ENCODE measurements at regions not wholly inside any gene's neighbourhood (a gene's known extent, or its start where the extent isn't known, plus 50 kb on each side); places are given as distances from the start of the nearest gene placed in this dataset.
"Not testable (repeated sequence)": the region's sequence is repeated elsewhere in the genome, so short reads cannot be mapped to it uniquely, and the experiment has no call there.

- Histone ChIP-seq H3K4me3 (ENCODE audit: low read length) (no peak overlapping the region), H3K9me3 (ENCODE audit: control insufficient read depth, insufficient read depth, low read length) (peaks cover 1% of the 10 kb centered on the region), H3K27me3 (ENCODE audit: control insufficient read depth, insufficient read depth, low read length) (no peaks in the 10 kb centered on the region), H3K4me1 (ENCODE audit: control insufficient read depth, insufficient read depth, low read length) (no peaks in the 10 kb centered on the region), H3K36me3 (ENCODE audit: control insufficient read depth, insufficient read depth, low read length) (no peaks in the 10 kb centered on the region), H3K27ac (ENCODE audit: low read length) (no peak overlapping the region)
- no peak for DNase-seq (ENCODE audit: low read depth, low spot score)
- no CpG with 5 or more reads among the region's 2 CpGs for WGBS (ENCODE audit: insufficient coverage, insufficient read length)
These were observed 1352.9 kb downstream of the NCAM2 start for GRCh38 chr21:22351076-22351475.

GRCh38 chr21:22352088-22352487, 1353.9 kb downstream of the NCAM2 start:
- no peaks in the 10 kb centered on the region; the same call in 1 of the 2 replicates for H3K9me3 ChIP-seq (ENCODE audit: control insufficient read depth, insufficient read depth, low read length)
- H3K4me3 ChIP-seq (ENCODE audit: low read length), result no peak overlapping the region
- no peaks in the 10 kb centered on the region for H3K4me1 ChIP-seq (ENCODE audit: control insufficient read depth, insufficient read depth, low read length)
- no peak for DNase-seq (ENCODE audit: low read depth, low spot score)
- no peaks in the 10 kb centered on the region for H3K27me3 ChIP-seq (ENCODE audit: control insufficient read depth, insufficient read depth, low read length)
- H3K27ac ChIP-seq (ENCODE audit: low read length), result no peak overlapping the region
- no CpG with 5 or more reads among the region's 1 CpG for WGBS (ENCODE audit: insufficient coverage, insufficient read length)
- H3K36me3 ChIP-seq (ENCODE audit: control insufficient read depth, insufficient read depth, low read length), result no peaks in the 10 kb centered on the region

- Histone ChIP-seq H3K4me1 (ENCODE audit: control insufficient read depth, insufficient read depth, low read length) (no peaks in the 10 kb centered on the region), H3K36me3 (ENCODE audit: control insufficient read depth, insufficient read depth, low read length) (no peaks in the 10 kb centered on the region), H3K27me3 (ENCODE audit: control insufficient read depth, insufficient read depth, low read length) (no peaks in the 10 kb centered on the region), H3K9me3 (ENCODE audit: control insufficient read depth, insufficient read depth, low read length) (peaks cover 2% of the 10 kb centered on the region), H3K4me3 (ENCODE audit: low read length) (no peak overlapping the region), H3K27ac (ENCODE audit: low read length) (no peak overlapping the region)
- no peak for DNase-seq (ENCODE audit: low read depth, low spot score)
- WGBS (ENCODE audit: insufficient coverage, insufficient read length), result no CpG with 5 or more reads among the region's 1 CpG
These were observed 1357.7 kb downstream of the NCAM2 start for GRCh38 chr21:22355949-22356348.

- Histone ChIP-seq H3K4me1 (ENCODE audit: control insufficient read depth, insufficient read depth, low read length) (no peaks in the 10 kb centered on the region), H3K36me3 (ENCODE audit: control insufficient read depth, insufficient read depth, low read length) (no peaks in the 10 kb centered on the region), H3K27me3 (ENCODE audit: control insufficient read depth, insufficient read depth, low read length) (no peaks in the 10 kb centered on the region), H3K27ac (ENCODE audit: low read length) (no peak overlapping the region), H3K9me3 (ENCODE audit: control insufficient read depth, insufficient read depth, low read length) (peaks cover 2% of the 10 kb centered on the region), H3K4me3 (ENCODE audit: low read length) (no peak overlapping the region)
- WGBS (ENCODE audit: insufficient coverage, insufficient read length), result no CpG with 5 or more reads among the region's 4 CpGs
- DNase-seq (ENCODE audit: low read depth, low spot score), result no peak
These were observed 1358.5 kb downstream of the NCAM2 start for GRCh38 chr21:22356663-22357062.

- H3K36me3 ChIP-seq (ENCODE audit: control insufficient read depth, insufficient read depth, low read length); H3K27me3 ChIP-seq (ENCODE audit: control insufficient read depth, insufficient read depth, low read length); DNase-seq (ENCODE audit: low read depth, low spot score); H3K4me3 ChIP-seq (ENCODE audit: low read length); H3K4me1 ChIP-seq (ENCODE audit: control insufficient read depth, insufficient read depth, low read length); H3K9me3 ChIP-seq (ENCODE audit: control insufficient read depth, insufficient read depth, low read length); H3K27ac ChIP-seq (ENCODE audit: low read length): not testable (repeated sequence)
- no CpG with 5 or more reads among the region's 5 CpGs for WGBS (ENCODE audit: insufficient coverage, insufficient read length)
These were observed 1361.4 kb downstream of the NCAM2 start for GRCh38 chr21:22359599-22359998.

- H3K36me3 ChIP-seq (ENCODE audit: control insufficient read depth, insufficient read depth, low read length), result no peaks in the 10 kb centered on the region
- H3K27ac ChIP-seq (ENCODE audit: low read length), result no peak overlapping the region
- no CpG with 5 or more reads among the region's 7 CpGs for WGBS (ENCODE audit: insufficient coverage, insufficient read length)
- no peak overlapping the region for H3K4me3 ChIP-seq (ENCODE audit: low read length)
- no peak for DNase-seq (ENCODE audit: low read depth, low spot score)
- H3K4me1 ChIP-seq (ENCODE audit: control insufficient read depth, insufficient read depth, low read length), result no peaks in the 10 kb centered on the region
- H3K27me3 ChIP-seq (ENCODE audit: control insufficient read depth, insufficient read depth, low read length), result no peaks in the 10 kb centered on the region
- peaks cover 2% of the 10 kb centered on the region for H3K9me3 ChIP-seq (ENCODE audit: control insufficient read depth, insufficient read depth, low read length)
These were observed 1365.3 kb downstream of the NCAM2 start for GRCh38 chr21:22363504-22363903.

- no peaks in the 10 kb centered on the region for H3K27me3 ChIP-seq (ENCODE audit: control insufficient read depth, insufficient read depth, low read length)
- WGBS (ENCODE audit: insufficient coverage, insufficient read length), result no CpG with 5 or more reads among the region's 5 CpGs
- H3K27ac ChIP-seq (ENCODE audit: low read length), result no peak overlapping the region
These were observed 1366.0 kb downstream of the NCAM2 start for GRCh38 chr21:22364163-22364562.

GRCh38 chr21:22374218-22374969, 1376.2 kb downstream of the NCAM2 start:
- Histone ChIP-seq H3K9me3 (ENCODE audit: control insufficient read depth, insufficient read depth, low read length) (peaks cover 2% of the 10 kb centered on the region), H3K27ac (ENCODE audit: low read length) (no peak overlapping the region), H3K36me3 (ENCODE audit: control insufficient read depth, insufficient read depth, low read length) (no peaks in the 10 kb centered on the region), H3K4me3 (ENCODE audit: low read length) (no peak overlapping the region), H3K27me3 (ENCODE audit: control insufficient read depth, insufficient read depth, low read length) (no peaks in the 10 kb centered on the region), H3K4me1 (ENCODE audit: control insufficient read depth, insufficient read depth, low read length) (no peaks in the 10 kb centered on the region)
- no CpG with 5 or more reads among the region's 7 CpGs for WGBS (ENCODE audit: insufficient coverage, insufficient read length)
- DNase-seq (ENCODE audit: low read depth, low spot score), result no peak

More at GRCh38 chr21:22364163-22364562, 1366.0 kb downstream of the NCAM2 start:
- Histone ChIP-seq H3K4me1 (ENCODE audit: control insufficient read depth, insufficient read depth, low read length) (no peaks in the 10 kb centered on the region), H3K36me3 (ENCODE audit: control insufficient read depth, insufficient read depth, low read length) (no peaks in the 10 kb centered on the region), H3K4me3 (ENCODE audit: low read length) (no peak overlapping the region), H3K9me3 (ENCODE audit: control insufficient read depth, insufficient read depth, low read length) (peaks cover 2% of the 10 kb centered on the region)
- no peak for DNase-seq (ENCODE audit: low read depth, low spot score)

GRCh38 chr21:22377795-22378194, 1379.6 kb downstream of the NCAM2 start:
- not testable (repeated sequence) for H3K36me3 ChIP-seq (ENCODE audit: control insufficient read depth, insufficient read depth, low read length); DNase-seq (ENCODE audit: low read depth, low spot score); H3K27ac ChIP-seq (ENCODE audit: low read length); H3K4me3 ChIP-seq (ENCODE audit: low read length); H3K27me3 ChIP-seq (ENCODE audit: control insufficient read depth, insufficient read depth, low read length); H3K9me3 ChIP-seq (ENCODE audit: control insufficient read depth, insufficient read depth, low read length); H3K4me1 ChIP-seq (ENCODE audit: control insufficient read depth, insufficient read depth, low read length)
- no CpG with 5 or more reads among the region's 3 CpGs for WGBS (ENCODE audit: insufficient coverage, insufficient read length)

GRCh38 chr21:22393324-22393723, 1395.1 kb downstream of the NCAM2 start:
- no peak overlapping the region for H3K4me3 ChIP-seq (ENCODE audit: low read length)
- H3K9me3 ChIP-seq (ENCODE audit: control insufficient read depth, insufficient read depth, low read length), result peaks cover 2% of the 10 kb centered on the region; the same call in 1 of the 2 replicates
- H3K27ac ChIP-seq (ENCODE audit: low read length), result no peak overlapping the region
- DNase-seq (ENCODE audit: low read depth, low spot score), result no peak
- no peaks in the 10 kb centered on the region for H3K27me3 ChIP-seq (ENCODE audit: control insufficient read depth, insufficient read depth, low read length)
- no peaks in the 10 kb centered on the region for H3K4me1 ChIP-seq (ENCODE audit: control insufficient read depth, insufficient read depth, low read length)
- H3K36me3 ChIP-seq (ENCODE audit: control insufficient read depth, insufficient read depth, low read length), result no peaks in the 10 kb centered on the region

GRCh38 chr21:22395965-22396364, 1397.8 kb downstream of the NCAM2 start:
- Histone ChIP-seq H3K27ac (ENCODE audit: low read length) (no peak overlapping the region), H3K36me3 (ENCODE audit: control insufficient read depth, insufficient read depth, low read length) (no peaks in the 10 kb centered on the region), H3K9me3 (ENCODE audit: control insufficient read depth, insufficient read depth, low read length) (peaks cover 2% of the 10 kb centered on the region; the same call in 1 of the 2 replicates), H3K4me3 (ENCODE audit: low read length) (no peak overlapping the region), H3K4me1 (ENCODE audit: control insufficient read depth, insufficient read depth, low read length) (no peaks in the 10 kb centered on the region), H3K27me3 (ENCODE audit: control insufficient read depth, insufficient read depth, low read length) (no peaks in the 10 kb centered on the region)
- no peak for DNase-seq (ENCODE audit: low read depth, low spot score)
- no CpG with 5 or more reads among the region's 6 CpGs for WGBS (ENCODE audit: insufficient coverage, insufficient read length)

Data from iPS DF 6.9 (cell line).